HEK293 (cell line): ENCODE measurements at regions not wholly inside any gene's neighbourhood (a gene's known extent, or its start where the extent isn't known, plus 50 kb on each side); places are given as distances from the start of the nearest gene placed in this dataset.

Experiments
- CTCF ChIP-seq: fragments of 450-650 bp; formaldehyde crosslinking; IDR thresholded peaks from 2 replicates; pipeline ENCODE4 v1.5.1; 2016; ENCODE audit warnings: missing biosample characterization, missing genetic modification characterization
- PATZ1 ChIP-seq: fragments of 450-650 bp; formaldehyde crosslinking; IDR thresholded peaks from 2 replicates; pipeline ENCODE4 v1.5.1; 2016; ENCODE audit warnings: missing biosample characterization, missing genetic modification characterization
- REPIN1 ChIP-seq: fragments of 450-650 bp; formaldehyde crosslinking; IDR thresholded peaks from 2 replicates; pipeline ENCODE4 v1.5.1; 2017; ENCODE audit warnings: missing biosample characterization, missing genetic modification characterization, low read depth
- SCRT1 ChIP-seq: fragments of 450-650 bp; formaldehyde crosslinking; IDR thresholded peaks from 2 replicates; pipeline ENCODE4 v1.5.1; 2016; ENCODE audit warnings: missing biosample characterization, missing genetic modification characterization, borderline replicate concordance
- ZNF274 ChIP-seq, 2 experiments: fragments of 200-500 bp in 1 of 2; fragments of 450-650 bp in 1 of 2; sonication (Bioruptor generic) in 1 of 2; formaldehyde crosslinking in 1 of 2; IDR thresholded peaks; 2 replicates each; pipeline versions ENCODE4 v1.5.1 to v1.6.1; 2014 to 2016; ENCODE audit warnings: borderline replicate concordance in 1 of 2, inconsistent platforms in 1 of 2, low read length in 1 of 2, missing biosample characterization in 1 of 2, missing genetic modification characterization in 1 of 2
- ZNF391 ChIP-seq: fragments of 450-650 bp; formaldehyde crosslinking; IDR thresholded peaks from 2 replicates; pipeline ENCODE4 v1.5.1; 2016; ENCODE audit warnings: low read depth, missing biosample characterization, missing genetic modification characterization, borderline replicate concordance
- ZNF423 ChIP-seq: fragments of 450-650 bp; formaldehyde crosslinking; IDR thresholded peaks from 2 replicates; pipeline ENCODE4 v1.5.1; 2016; ENCODE audit warnings: missing biosample characterization, missing genetic modification characterization
- ZNF513 ChIP-seq: fragments of 450-650 bp; IDR thresholded peaks from 2 replicates; pipeline ENCODE4 v1.5.1; 2018; ENCODE audit warnings: missing biosample characterization, missing genetic modification characterization
- ZNF610 ChIP-seq: fragments of 450-650 bp; formaldehyde crosslinking; IDR thresholded peaks from 2 replicates; pipeline ENCODE4 v1.5.1; 2016; ENCODE audit warnings: missing biosample characterization, missing genetic modification characterization, borderline replicate concordance
- ZNF777 ChIP-seq: fragments of 450-650 bp; formaldehyde crosslinking; IDR thresholded peaks from 2 replicates; pipeline ENCODE4 v1.5.1; 2017; ENCODE audit warnings: missing biosample characterization, missing genetic modification characterization, borderline replicate concordance

DNA sequence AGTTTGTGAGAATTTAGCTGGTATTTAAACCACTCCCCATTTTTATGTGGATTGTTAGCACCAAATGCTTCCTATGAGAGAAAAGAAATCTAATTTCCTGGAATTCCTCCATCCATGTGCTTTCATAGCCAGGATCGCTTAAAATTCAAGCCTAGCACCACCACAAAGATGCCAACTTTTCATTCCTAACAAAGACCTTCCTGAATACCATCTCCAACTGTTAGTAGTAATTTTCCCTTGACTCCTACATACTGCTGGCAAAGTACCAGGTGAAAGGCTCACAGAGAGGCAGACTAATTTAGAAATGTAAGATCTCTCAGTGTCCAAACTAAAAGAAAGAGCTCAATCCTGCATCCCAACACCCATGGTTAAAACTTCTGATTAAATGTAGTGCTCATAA, 386.3 kb downstream of the KCTD12 start:
- TF ChIP-seq PATZ1 (no peak), ZNF423 (no peak), ZNF391 (no peak), CTCF (no peak), ZNF274 (IDR thresholded peaks at IDR 0.05; ENCODE audit: low read length) (no peak), ZNF274 (tag by site-specific recombination; IDR thresholded peaks at IDR 0.05; ENCODE audit: borderline replicate concordance) (no peak), ZNF777 (no peak), ZNF610 (tag by site-specific recombination) (no peak), ZNF513 (tag by site-specific recombination) (no peak), REPIN1 (tag by site-specific recombination) (no peak), SCRT1 (tag by site-specific recombination) (no peak)
